ENCODE measurements at regions not wholly inside any gene's neighbourhood (a gene's known extent, or its start where the extent isn't known, plus 50 kb on each side); places are given as distances from the start of the nearest gene placed in this dataset.

- no peak for TF ChIP-seq CTCF (IDR thresholded peaks at IDR 0.05; ENCODE audit: low read depth, low read length, missing input control)
- no peak for TF ChIP-seq SP1 (IDR thresholded peaks at IDR 0.05)
- TF ChIP-seq EGR1 (IDR thresholded peaks at IDR 0.05; ENCODE audit: low read depth in 2 of 2) = no peak
- TF ChIP-seq GABPA (IDR thresholded peaks at IDR 0.05 in 1 of 2, conservative IDR thresholded peaks at IDR 0.05 in 1 of 2) = no peak
- TF ChIP-seq ATF3 (IDR thresholded peaks at IDR 0.05) = no peak
- TF ChIP-seq YY1 (IDR thresholded peaks at IDR 0.05) = no peak
- TF ChIP-seq RAD21 (IDR thresholded peaks at IDR 0.05) = no peak
Measured at GRCh38 chr1:229947968-229948367, 119.1 kb upstream of the GALNT2 start.

All from liver (tissue), 3 donors.